ENCODE measurements at regions not wholly inside any gene's neighbourhood (a gene's known extent, or its start where the extent isn't known, plus 50 kb on each side); places are given as distances from the start of the nearest gene placed in this dataset.

DNA sequence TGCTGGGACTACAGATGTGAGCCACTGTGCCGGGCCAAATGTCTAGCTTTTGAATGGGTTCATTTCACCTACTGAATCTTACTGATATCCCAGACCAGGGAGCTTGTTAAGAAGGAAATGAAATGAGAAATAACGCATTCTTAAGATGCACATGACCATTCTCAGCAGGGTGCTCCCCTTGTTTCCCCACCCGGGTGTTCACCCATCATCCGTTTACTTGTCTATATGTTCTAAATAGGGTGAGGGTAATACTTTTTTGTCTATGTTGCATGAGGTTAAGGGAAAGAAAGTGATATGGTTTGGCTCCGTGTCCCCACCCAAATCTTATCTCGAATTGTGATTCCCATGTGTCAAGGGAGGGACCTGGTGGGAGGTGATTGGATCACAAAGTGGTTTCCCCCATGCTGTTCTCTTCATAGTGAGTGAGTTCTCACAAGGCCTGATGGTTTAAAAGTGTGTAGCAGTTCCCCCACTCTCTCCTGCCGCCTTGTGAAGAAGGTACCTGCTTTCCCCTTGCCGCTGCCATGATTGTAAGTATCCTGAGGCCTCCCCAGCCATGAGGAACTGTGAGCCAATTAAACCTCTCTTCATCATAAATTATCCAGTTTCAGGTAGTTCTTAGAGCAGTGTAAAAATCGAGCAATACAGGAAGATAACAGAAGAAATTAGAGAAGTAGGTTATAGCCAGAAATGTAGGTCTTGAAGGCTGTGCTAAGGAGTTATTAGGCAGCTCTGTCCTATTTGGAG, 129.1 kb downstream of the DDX1 start:
- peaks cover 5% of the 10 kb centered on the region for H3K4me1 Mint-ChIP-seq
- peaks cover 6% of the 10 kb centered on the region; the same call in 1 of the 2 replicates for H3K9me3 Mint-ChIP-seq
- ATAC-seq = no peak
- no peaks in the 10 kb centered on the region for H3K27me3 Mint-ChIP-seq (ENCODE audit: low read depth)
- H3K27ac Mint-ChIP-seq = no peak overlapping the region
- TF ChIP-seq, protein P1, sequence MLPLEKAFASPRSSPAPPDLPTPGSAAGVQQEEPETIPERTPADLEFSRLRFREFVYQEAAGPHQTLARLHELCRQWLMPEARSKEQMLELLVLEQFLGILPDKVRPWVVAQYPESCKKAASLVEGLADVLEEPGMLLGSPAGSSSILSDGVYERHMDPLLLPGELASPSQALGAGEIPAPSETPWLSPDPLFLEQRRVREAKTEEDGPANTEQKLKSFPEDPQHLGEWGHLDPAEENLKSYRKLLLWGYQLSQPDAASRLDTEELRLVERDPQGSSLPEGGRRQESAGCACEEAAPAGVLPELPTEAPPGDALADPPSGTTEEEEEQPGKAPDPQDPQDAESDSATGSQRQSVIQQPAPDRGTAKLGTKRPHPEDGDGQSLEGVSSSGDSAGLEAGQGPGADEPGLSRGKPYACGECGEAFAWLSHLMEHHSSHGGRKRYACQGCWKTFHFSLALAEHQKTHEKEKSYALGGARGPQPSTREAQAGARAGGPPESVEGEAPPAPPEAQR (CRISPR knock-in tag; IDR thresholded peaks at IDR 0.05) = no peak
- TF ChIP-seq MXD4 (CRISPR knock-in tag; IDR thresholded peaks at IDR 0.05; ENCODE audit: borderline replicate concordance) = no peak
- TF ChIP-seq, protein P2, sequence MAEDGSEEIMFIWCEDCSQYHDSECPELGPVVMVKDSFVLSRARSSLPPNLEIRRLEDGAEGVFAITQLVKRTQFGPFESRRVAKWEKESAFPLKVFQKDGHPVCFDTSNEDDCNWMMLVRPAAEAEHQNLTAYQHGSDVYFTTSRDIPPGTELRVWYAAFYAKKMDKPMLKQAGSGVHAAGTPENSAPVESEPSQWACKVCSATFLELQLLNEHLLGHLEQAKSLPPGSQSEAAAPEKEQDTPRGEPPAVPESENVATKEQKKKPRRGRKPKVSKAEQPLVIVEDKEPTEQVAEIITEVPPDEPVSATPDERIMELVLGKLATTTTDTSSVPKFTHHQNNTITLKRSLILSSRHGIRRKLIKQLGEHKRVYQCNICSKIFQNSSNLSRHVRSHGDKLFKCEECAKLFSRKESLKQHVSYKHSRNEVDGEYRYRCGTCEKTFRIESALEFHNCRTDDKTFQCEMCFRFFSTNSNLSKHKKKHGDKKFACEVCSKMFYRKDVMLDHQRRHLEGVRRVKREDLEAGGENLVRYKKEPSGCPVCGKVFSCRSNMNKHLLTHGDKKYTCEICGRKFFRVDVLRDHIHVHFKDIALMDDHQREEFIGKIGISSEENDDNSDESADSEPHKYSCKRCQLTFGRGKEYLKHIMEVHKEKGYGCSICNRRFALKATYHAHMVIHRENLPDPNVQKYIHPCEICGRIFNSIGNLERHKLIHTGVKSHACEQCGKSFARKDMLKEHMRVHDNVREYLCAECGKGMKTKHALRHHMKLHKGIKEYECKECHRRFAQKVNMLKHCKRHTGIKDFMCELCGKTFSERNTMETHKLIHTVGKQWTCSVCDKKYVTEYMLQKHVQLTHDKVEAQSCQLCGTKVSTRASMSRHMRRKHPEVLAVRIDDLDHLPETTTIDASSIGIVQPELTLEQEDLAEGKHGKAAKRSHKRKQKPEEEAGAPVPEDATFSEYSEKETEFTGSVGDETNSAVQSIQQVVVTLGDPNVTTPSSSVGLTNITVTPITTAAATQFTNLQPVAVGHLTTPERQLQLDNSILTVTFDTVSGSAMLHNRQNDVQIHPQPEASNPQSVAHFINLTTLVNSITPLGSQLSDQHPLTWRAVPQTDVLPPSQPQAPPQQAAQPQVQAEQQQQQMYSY (CRISPR knock-in tag; IDR thresholded peaks at IDR 0.05) = no peak
- no peak for TF ChIP-seq ZNF121 (CRISPR knock-in tag; IDR thresholded peaks at IDR 0.05)
- TF ChIP-seq NFE2L1 (CRISPR knock-in tag; IDR thresholded peaks at IDR 0.05) = no peak
- TF ChIP-seq, protein P3, sequence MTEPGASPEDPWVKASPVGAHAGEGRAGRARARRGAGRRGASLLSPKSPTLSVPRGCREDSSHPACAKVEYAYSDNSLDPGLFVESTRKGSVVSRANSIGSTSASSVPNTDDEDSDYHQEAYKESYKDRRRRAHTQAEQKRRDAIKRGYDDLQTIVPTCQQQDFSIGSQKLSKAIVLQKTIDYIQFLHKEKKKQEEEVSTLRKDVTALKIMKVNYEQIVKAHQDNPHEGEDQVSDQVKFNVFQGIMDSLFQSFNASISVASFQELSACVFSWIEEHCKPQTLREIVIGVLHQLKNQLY (CRISPR knock-in tag; IDR thresholded peaks at IDR 0.05) = no peak
- TF ChIP-seq ETV6 (CRISPR knock-in tag; IDR thresholded peaks at IDR 0.05) = no peak
- ChIA-PET CTCF (no interaction called here), POLR2A (no interaction called here)
- DNase-seq (ENCODE audit: low spot score) = no peak
- H3K4me3 Mint-ChIP-seq = no peak overlapping the region
- no peaks in the 10 kb centered on the region for H3K36me3 Mint-ChIP-seq

DNA sequence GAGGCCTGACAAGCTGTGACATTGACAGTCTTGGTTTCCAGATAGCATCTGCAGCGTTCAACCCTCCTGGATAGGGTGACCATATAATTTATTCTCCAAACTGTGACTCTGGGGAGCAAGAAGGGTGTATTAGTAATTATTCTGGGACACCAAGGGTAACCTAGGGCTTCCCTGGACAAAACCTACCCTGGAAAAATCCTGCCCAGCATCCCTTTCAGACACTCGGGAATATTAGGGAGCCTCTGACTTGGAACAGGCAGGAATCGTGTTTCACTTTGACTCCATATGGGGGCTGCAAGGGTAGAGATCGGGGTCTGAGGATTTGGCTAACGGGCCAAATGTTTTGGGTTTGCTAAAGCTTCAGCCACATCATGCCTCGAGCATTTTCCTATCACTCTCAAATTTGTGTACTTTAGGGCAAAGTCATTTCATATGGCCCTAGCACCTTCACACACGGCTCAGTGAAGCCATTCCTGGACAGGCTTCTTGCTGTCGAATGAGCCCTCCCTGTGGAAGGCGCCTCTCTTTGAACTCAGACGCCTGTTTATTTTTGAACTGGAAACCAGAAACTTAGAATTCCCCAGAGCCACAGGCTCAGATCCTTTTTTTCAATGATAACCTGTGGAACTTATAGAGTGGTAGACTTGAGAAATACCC, 129.9 kb downstream of the DDX1 start:
- ChIA-PET CTCF (no interaction called here), POLR2A (no interaction called here)
- no peak for ATAC-seq
- no peak for DNase-seq (ENCODE audit: low spot score)
- no peak overlapping the region for H3K4me3 Mint-ChIP-seq
- no peaks in the 10 kb centered on the region for H3K27me3 Mint-ChIP-seq (ENCODE audit: low read depth)
- H3K4me1 Mint-ChIP-seq = peaks cover 5% of the 10 kb centered on the region
- peaks cover 6% of the 10 kb centered on the region; the same call in 1 of the 2 replicates for H3K9me3 Mint-ChIP-seq
- no peaks in the 10 kb centered on the region for H3K36me3 Mint-ChIP-seq
- TF ChIP-seq RELA (CRISPR knock-in tag; IDR thresholded peaks at IDR 0.05; ENCODE audit: borderline replicate concordance) (no peak), CBFB (CRISPR knock-in tag; IDR thresholded peaks at IDR 0.05; ENCODE audit: low read depth) (no peak)
- TF ChIP-seq, protein P4, sequence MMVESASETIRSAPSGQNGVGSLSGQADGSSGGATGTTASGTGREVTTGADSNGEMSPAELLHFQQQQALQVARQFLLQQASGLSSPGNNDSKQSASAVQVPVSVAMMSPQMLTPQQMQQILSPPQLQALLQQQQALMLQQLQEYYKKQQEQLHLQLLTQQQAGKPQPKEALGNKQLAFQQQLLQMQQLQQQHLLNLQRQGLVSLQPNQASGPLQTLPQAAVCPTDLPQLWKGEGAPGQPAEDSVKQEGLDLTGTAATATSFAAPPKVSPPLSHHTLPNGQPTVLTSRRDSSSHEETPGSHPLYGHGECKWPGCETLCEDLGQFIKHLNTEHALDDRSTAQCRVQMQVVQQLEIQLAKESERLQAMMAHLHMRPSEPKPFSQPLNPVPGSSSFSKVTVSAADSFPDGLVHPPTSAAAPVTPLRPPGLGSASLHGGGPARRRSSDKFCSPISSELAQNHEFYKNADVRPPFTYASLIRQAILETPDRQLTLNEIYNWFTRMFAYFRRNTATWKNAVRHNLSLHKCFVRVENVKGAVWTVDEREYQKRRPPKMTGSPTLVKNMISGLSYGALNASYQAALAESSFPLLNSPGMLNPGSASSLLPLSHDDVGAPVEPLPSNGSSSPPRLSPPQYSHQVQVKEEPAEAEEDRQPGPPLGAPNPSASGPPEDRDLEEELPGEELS (CRISPR knock-in tag; IDR thresholded peaks at IDR 0.05) = no peak
- no peak overlapping the region for H3K27ac Mint-ChIP-seq

DNA sequence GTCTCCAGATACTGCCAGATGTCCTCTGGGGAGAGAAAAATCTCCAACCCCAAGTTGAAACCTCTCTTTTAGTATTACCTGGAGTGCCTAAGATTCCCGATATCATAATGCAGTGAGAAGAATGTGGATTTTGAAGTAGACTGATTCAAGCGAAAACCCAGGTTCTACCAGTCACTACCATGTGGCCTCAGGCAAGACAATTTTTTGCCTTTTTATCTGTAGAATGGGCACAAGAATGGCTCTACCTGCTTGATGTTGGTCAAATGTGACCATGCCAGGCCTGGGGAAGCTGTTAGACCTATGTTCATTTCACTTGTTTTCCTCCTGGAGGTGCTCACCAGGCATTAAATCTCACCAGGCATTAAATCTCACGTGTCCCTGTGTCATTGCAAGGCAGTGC, 131.3 kb downstream of the DDX1 start:
- peaks cover 5% of the 10 kb centered on the region for H3K4me1 Mint-ChIP-seq
- H3K27ac Mint-ChIP-seq = no peak overlapping the region
- no peak for TF ChIP-seq ZNF423 (CRISPR knock-in tag; IDR thresholded peaks at IDR 0.05)
- TF ChIP-seq, protein P4 (CRISPR knock-in tag; IDR thresholded peaks at IDR 0.05) = no peak
- TF ChIP-seq ZNF317 (CRISPR knock-in tag; IDR thresholded peaks at IDR 0.05; ENCODE audit: borderline replicate concordance, low read depth) = no peak
- no peaks in the 10 kb centered on the region for H3K36me3 Mint-ChIP-seq
- no peak for ATAC-seq
- no peaks in the 10 kb centered on the region for H3K27me3 Mint-ChIP-seq (ENCODE audit: low read depth)
- no peak overlapping the region for H3K4me3 Mint-ChIP-seq
- CTCF ChIA-PET = interaction anchor here (0.7 kb wide), 1 partner anchor 117 kb away, joined by 3 read pairs; no protein-coding TSS in a partner anchor
- DNase-seq (ENCODE audit: low spot score) = no peak
- peaks cover 6% of the 10 kb centered on the region; the same call in 1 of the 2 replicates for H3K9me3 Mint-ChIP-seq
- POLR2A ChIA-PET = no interaction called here
